ENCODE measurements at regions not wholly inside any gene's neighbourhood (a gene's known extent, or its start where the extent isn't known, plus 50 kb on each side); places are given as distances from the start of the nearest gene placed in this dataset.

DNA sequence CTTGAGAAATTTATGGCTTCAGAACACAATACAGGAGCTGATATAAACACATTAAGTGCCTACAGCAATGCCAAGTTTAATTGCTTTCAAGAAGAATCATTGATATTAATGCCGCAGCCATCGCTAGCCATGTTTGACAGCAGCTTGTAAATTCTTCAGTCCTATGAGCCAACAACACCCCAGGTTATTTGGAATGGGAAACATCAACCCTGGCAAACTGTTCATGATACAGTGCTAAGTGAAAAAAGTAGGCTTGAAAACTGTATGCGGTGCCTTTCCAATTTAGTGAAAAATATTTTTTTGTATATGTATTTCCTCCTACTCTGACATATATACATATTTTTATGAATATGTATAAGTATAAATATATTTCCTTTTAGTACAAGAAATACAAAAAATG is 142.6 kb downstream of the CSNK2A3 start:
- no peaks in the 10 kb centered on the region for H3K9me3 ChIP-seq (ENCODE audit: low read depth, low read length, poor library complexity, severe bottlenecking)
- no peaks in the 10 kb centered on the region for H3K27me3 ChIP-seq (replicated peaks; ENCODE audit: insufficient read depth, low read depth, low read length, poor library complexity)
- ChIA-PET CTCF (no interaction called here), POLR2A (ENCODE audit: low non-redundant PET) (no interaction called here)
- intact Hi-C loops (cut with micrococcal nuclease; ENCODE audit: unreplicated experiment): no loop called here
- TF ChIP-seq, protein P1, sequence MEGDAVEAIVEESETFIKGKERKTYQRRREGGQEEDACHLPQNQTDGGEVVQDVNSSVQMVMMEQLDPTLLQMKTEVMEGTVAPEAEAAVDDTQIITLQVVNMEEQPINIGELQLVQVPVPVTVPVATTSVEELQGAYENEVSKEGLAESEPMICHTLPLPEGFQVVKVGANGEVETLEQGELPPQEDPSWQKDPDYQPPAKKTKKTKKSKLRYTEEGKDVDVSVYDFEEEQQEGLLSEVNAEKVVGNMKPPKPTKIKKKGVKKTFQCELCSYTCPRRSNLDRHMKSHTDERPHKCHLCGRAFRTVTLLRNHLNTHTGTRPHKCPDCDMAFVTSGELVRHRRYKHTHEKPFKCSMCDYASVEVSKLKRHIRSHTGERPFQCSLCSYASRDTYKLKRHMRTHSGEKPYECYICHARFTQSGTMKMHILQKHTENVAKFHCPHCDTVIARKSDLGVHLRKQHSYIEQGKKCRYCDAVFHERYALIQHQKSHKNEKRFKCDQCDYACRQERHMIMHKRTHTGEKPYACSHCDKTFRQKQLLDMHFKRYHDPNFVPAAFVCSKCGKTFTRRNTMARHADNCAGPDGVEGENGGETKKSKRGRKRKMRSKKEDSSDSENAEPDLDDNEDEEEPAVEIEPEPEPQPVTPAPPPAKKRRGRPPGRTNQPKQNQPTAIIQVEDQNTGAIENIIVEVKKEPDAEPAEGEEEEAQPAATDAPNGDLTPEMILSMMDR (conservative IDR thresholded peaks at IDR 0.05; ENCODE audit: low read depth, low read length): no peak
- TF ChIP-seq EZH2 (IDR thresholded peaks at IDR 0.05; ENCODE audit: borderline replicate concordance, low read depth, low read length, poor library complexity, severe bottlenecking): no peak
- H3K4me3 ChIP-seq (ENCODE audit: low read depth, low read length, poor library complexity, severe bottlenecking): no peak overlapping the region
- H3K36me3 ChIP-seq (ENCODE audit: insufficient read depth, low read length, poor library complexity, severe bottlenecking): no peaks in the 10 kb centered on the region
- DNase-seq (ENCODE audit: low spot score): no peak
- H3K27ac ChIP-seq (ENCODE audit: low read depth, low read length, poor library complexity, severe bottlenecking): no peak overlapping the region
- no peaks in the 10 kb centered on the region for H3K4me1 ChIP-seq (ENCODE audit: insufficient read depth, low read length, poor library complexity, severe bottlenecking)
- BruUV-seq (replicated peaks): no TSS peak

DNA sequence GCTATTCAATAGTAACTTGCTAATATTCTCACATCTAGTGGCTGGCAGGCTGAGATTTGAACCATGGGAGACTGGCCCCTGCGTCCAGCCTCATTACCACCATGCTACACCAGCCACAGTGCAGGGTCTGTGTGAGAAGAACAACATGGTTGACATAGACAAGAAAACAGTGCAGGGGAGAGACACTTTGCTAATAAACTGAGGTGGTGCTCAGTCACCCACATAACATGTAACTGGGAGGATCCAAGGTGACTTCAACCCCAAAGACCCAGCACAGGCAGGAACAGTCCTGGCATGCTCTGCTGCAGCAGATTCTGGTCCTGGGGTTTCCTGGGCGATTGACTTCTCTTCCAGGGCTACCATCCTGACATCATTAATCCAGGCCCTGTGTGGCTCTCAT is 143.1 kb downstream of the CSNK2A3 start:
- TF ChIP-seq, protein P1 (conservative IDR thresholded peaks at IDR 0.05; ENCODE audit: low read depth, low read length): no peak
- no peak for TF ChIP-seq EZH2 (IDR thresholded peaks at IDR 0.05; ENCODE audit: borderline replicate concordance, low read depth, low read length, poor library complexity, severe bottlenecking)
- ChIA-PET POLR2A (ENCODE audit: low non-redundant PET) (no interaction called here), CTCF (no interaction called here)
- intact Hi-C loops (cut with micrococcal nuclease; ENCODE audit: unreplicated experiment): no loop called here
- Histone ChIP-seq H3K27me3 (replicated peaks; ENCODE audit: insufficient read depth, low read depth, low read length, poor library complexity) (peaks cover under 1% of the 10 kb centered on the region), H3K36me3 (ENCODE audit: insufficient read depth, low read length, poor library complexity, severe bottlenecking) (no peaks in the 10 kb centered on the region), H3K4me1 (ENCODE audit: insufficient read depth, low read length, poor library complexity, severe bottlenecking) (no peaks in the 10 kb centered on the region), H3K9me3 (ENCODE audit: low read depth, low read length, poor library complexity, severe bottlenecking) (no peaks in the 10 kb centered on the region), H3K27ac (ENCODE audit: low read depth, low read length, poor library complexity, severe bottlenecking) (no peak overlapping the region), H3K4me3 (ENCODE audit: low read depth, low read length, poor library complexity, severe bottlenecking) (no peak overlapping the region)
- DNase-seq (ENCODE audit: low spot score): no peak
- no TSS peak for BruUV-seq (replicated peaks)

DNA sequence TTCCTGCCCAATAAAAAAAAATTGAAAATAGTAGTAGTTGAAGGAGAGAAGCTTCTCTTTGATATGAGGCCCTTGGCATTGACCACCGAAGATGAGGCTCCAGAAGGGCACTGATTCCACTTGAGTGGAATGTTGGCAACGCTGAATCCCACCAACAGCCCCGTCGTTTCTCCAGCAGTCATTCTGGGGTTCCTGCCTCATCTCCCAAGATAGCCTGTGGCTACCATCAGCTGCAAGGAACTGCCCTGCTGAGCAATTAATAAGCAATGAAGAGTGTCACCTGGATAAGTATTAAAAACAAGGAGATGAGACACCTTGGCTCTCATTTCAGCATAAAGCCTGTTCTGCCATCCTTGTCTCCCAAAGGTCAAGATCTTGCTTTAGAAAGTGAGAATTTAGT is 144.1 kb downstream of the CSNK2A3 start:
- ChIA-PET POLR2A (ENCODE audit: low non-redundant PET) (no interaction called here), CTCF (no interaction called here)
- peaks cover 4% of the 10 kb centered on the region for H3K27me3 ChIP-seq (replicated peaks; ENCODE audit: insufficient read depth, low read depth, low read length, poor library complexity)
- no peak for TF ChIP-seq EZH2 (IDR thresholded peaks at IDR 0.05; ENCODE audit: borderline replicate concordance, low read depth, low read length, poor library complexity, severe bottlenecking)
- TF ChIP-seq, protein P1 (conservative IDR thresholded peaks at IDR 0.05; ENCODE audit: low read depth, low read length): no peak
- no peaks in the 10 kb centered on the region for H3K4me1 ChIP-seq (ENCODE audit: insufficient read depth, low read length, poor library complexity, severe bottlenecking)
- no peak for DNase-seq (ENCODE audit: low spot score)
- H3K27ac ChIP-seq (ENCODE audit: low read depth, low read length, poor library complexity, severe bottlenecking): no peak overlapping the region
- no peaks in the 10 kb centered on the region for H3K36me3 ChIP-seq (ENCODE audit: insufficient read depth, low read length, poor library complexity, severe bottlenecking)
- intact Hi-C loops (cut with micrococcal nuclease; ENCODE audit: unreplicated experiment): no loop called here
- H3K9me3 ChIP-seq (ENCODE audit: low read depth, low read length, poor library complexity, severe bottlenecking): no peaks in the 10 kb centered on the region
- no peak overlapping the region for H3K4me3 ChIP-seq (ENCODE audit: low read depth, low read length, poor library complexity, severe bottlenecking)
- no TSS peak for BruUV-seq (replicated peaks)

Data from A673 (cell line).